ENCODE measurements at regions not wholly inside any gene's neighbourhood (a gene's known extent, or its start where the extent isn't known, plus 50 kb on each side); places are given as distances from the start of the nearest gene placed in this dataset.

GRCh38 chrX:34404386-34405070 lies 252.6 kb downstream of the TMEM47 start:
- CTCF ChIA-PET = no interaction called here
- DNase-seq = no peak

GRCh38 chrX:34401411-34401810 lies 255.7 kb downstream of the TMEM47 start:
- CTCF ChIA-PET = no interaction called here
- H3K36me3 ChIP-seq (ENCODE audit: control insufficient read depth, insufficient read depth, low read length) = no peaks in the 10 kb centered on the region
- TF ChIP-seq CTCF (IDR thresholded peaks at IDR 0.05; ENCODE audit: insufficient read depth in 1 of 2, low read depth in 1 of 2, low read length in 1 of 2, severe bottlenecking in 1 of 2, unreplicated experiment in 1 of 2) = no peak
- DNase-seq = no peak
- POLR2A ChIA-PET = no interaction called here
- BruUV-seq (replicated peaks) = no TSS peak
- intact Hi-C loops (cut with micrococcal nuclease; ENCODE audit: unreplicated experiment) = no loop called here
- no peaks in the 10 kb centered on the region for H3K9me3 Mint-ChIP-seq (ENCODE audit: unreplicated experiment)
- no peaks in the 10 kb centered on the region for H3K4me1 Mint-ChIP-seq (ENCODE audit: low read depth, unreplicated experiment)
- no peaks in the 10 kb centered on the region for H3K4me1 ChIP-seq
- no peak overlapping the region for H3K27ac Mint-ChIP-seq (ENCODE audit: unreplicated experiment)
- no peak overlapping the region for H3K4me3 ChIP-seq (ENCODE audit: low read depth, low read length)
- no peaks in the 10 kb centered on the region for H3K27me3 ChIP-seq (replicated peaks; ENCODE audit: control insufficient read depth, insufficient read depth, low read length)
- no peaks in the 10 kb centered on the region for H3K27me3 Mint-ChIP-seq (ENCODE audit: insufficient read depth, unreplicated experiment)
- no peaks in the 10 kb centered on the region for H3K9me3 ChIP-seq
- no peak overlapping the region for H3K4me3 Mint-ChIP-seq (ENCODE audit: unreplicated experiment)
- no peaks in the 10 kb centered on the region for H3K36me3 Mint-ChIP-seq (ENCODE audit: insufficient read depth, unreplicated experiment)

More at GRCh38 chrX:34404386-34405070, 252.6 kb downstream of the TMEM47 start:
- no peaks in the 10 kb centered on the region for H3K9me3 ChIP-seq
- POLR2A ChIA-PET = no interaction called here
- TF ChIP-seq CTCF (IDR thresholded peaks at IDR 0.05; ENCODE audit: insufficient read depth in 1 of 2, low read depth in 1 of 2, low read length in 1 of 2, severe bottlenecking in 1 of 2, unreplicated experiment in 1 of 2) = no peak
- intact Hi-C loops (cut with micrococcal nuclease; ENCODE audit: unreplicated experiment) = no loop called here
- no peak overlapping the region for H3K4me3 ChIP-seq (ENCODE audit: low read depth, low read length)
- H3K27me3 Mint-ChIP-seq (ENCODE audit: insufficient read depth, unreplicated experiment) = no peaks in the 10 kb centered on the region
- BruUV-seq (replicated peaks) = no TSS peak
- H3K36me3 Mint-ChIP-seq (ENCODE audit: insufficient read depth, unreplicated experiment) = no peaks in the 10 kb centered on the region
- no peak overlapping the region for H3K4me3 Mint-ChIP-seq (ENCODE audit: unreplicated experiment)
- H3K36me3 ChIP-seq (ENCODE audit: control insufficient read depth, insufficient read depth, low read length) = no peaks in the 10 kb centered on the region
- H3K4me1 ChIP-seq = no peaks in the 10 kb centered on the region
- no peaks in the 10 kb centered on the region for H3K9me3 Mint-ChIP-seq (ENCODE audit: unreplicated experiment)
- no peaks in the 10 kb centered on the region for H3K4me1 Mint-ChIP-seq (ENCODE audit: low read depth, unreplicated experiment)
- no peak overlapping the region for H3K27ac Mint-ChIP-seq (ENCODE audit: unreplicated experiment)
- no peaks in the 10 kb centered on the region for H3K27me3 ChIP-seq (replicated peaks; ENCODE audit: control insufficient read depth, insufficient read depth, low read length)

- Histone ChIP-seq H3K9me3 (no peaks in the 10 kb centered on the region), H3K4me3 (ENCODE audit: low read depth, low read length) (no peak overlapping the region), H3K4me1 (no peaks in the 10 kb centered on the region), H3K27me3 (replicated peaks; ENCODE audit: control insufficient read depth, insufficient read depth, low read length) (no peaks in the 10 kb centered on the region), H3K36me3 (ENCODE audit: control insufficient read depth, insufficient read depth, low read length) (no peaks in the 10 kb centered on the region)
- intact Hi-C loops (cut with micrococcal nuclease; ENCODE audit: unreplicated experiment) = no loop called here
- DNase-seq = no peak
- Mint-ChIP-seq H3K4me1 (ENCODE audit: low read depth, unreplicated experiment) (no peaks in the 10 kb centered on the region), H3K36me3 (ENCODE audit: insufficient read depth, unreplicated experiment) (no peaks in the 10 kb centered on the region), H3K27me3 (ENCODE audit: insufficient read depth, unreplicated experiment) (no peaks in the 10 kb centered on the region), H3K9me3 (ENCODE audit: unreplicated experiment) (no peaks in the 10 kb centered on the region), H3K27ac (ENCODE audit: unreplicated experiment) (no peak overlapping the region), H3K4me3 (ENCODE audit: unreplicated experiment) (no peak overlapping the region)
- POLR2A ChIA-PET = no interaction called here
- BruUV-seq (replicated peaks) = no TSS peak
- no peak for TF ChIP-seq CTCF (IDR thresholded peaks at IDR 0.05; ENCODE audit: insufficient read depth in 1 of 2, low read depth in 1 of 2, low read length in 1 of 2, severe bottlenecking in 1 of 2, unreplicated experiment in 1 of 2)
- CTCF ChIA-PET = no interaction called here
Measured at GRCh38 chrX:34382416-34382815, 250.3 kb upstream of the FAM47A start.

Data from Caco-2 (cell line).